Mesendoderm (in vitro differentiated cells): ENCODE measurements at regions not wholly inside any gene's neighbourhood (a gene's known extent, or its start where the extent isn't known, plus 50 kb on each side); places are given as distances from the start of the nearest gene placed in this dataset.

ENCODE experiments used
- DNase-seq: peaks from one replicate; pipeline ENCODE4 v3.0.0; 2013
- H2AK5ac ChIP-seq: 2 replicates; pipeline ENCODE4 v1.6.1; 2013; ENCODE audit warnings: low read length, inconsistent platforms
- H2BK120ac ChIP-seq: 2 replicates; pipeline ENCODE4 v1.6.1; 2013; ENCODE audit warnings: low read depth, mild to moderate bottlenecking, low read length, moderate library complexity, mixed read lengths
- H2BK15ac ChIP-seq: replicated peaks from 2 replicates; pipeline ENCODE4 v1.6.1; 2013; ENCODE audit warnings: low read depth, mild to moderate bottlenecking, moderate library complexity
- H2BK5ac ChIP-seq: 2 replicates; pipeline ENCODE4 v1.6.1; 2013; ENCODE audit warnings: low read length, inconsistent platforms
- H3K18ac ChIP-seq: 2 replicates; pipeline ENCODE4 v1.6.1; 2013; ENCODE audit warnings: mild to moderate bottlenecking, low read length, mixed read lengths
- H3K23ac ChIP-seq: one replicate; pipeline ENCODE4 v1.6.1; 2013; ENCODE audit warnings: low read length
- H3K27ac ChIP-seq: 2 replicates; pipeline ENCODE4 v1.5.1; 2013; ENCODE audit warnings: low read depth, mild to moderate bottlenecking, inconsistent platforms, low read length, moderate library complexity
- H3K27me3 ChIP-seq: 2 replicates; pipeline ENCODE4 v1.6.1; 2013; ENCODE audit warnings: low read length, control low read depth, mild to moderate bottlenecking, inconsistent platforms; ENCODE audit not compliant: insufficient read depth, poor library complexity
- H3K36me3 ChIP-seq: 2 replicates; pipeline ENCODE4 v1.6.1; 2013; ENCODE audit warnings: low read length, inconsistent platforms; ENCODE audit not compliant: control insufficient read depth, insufficient read depth
- H3K4ac ChIP-seq: one replicate; pipeline ENCODE4 v1.6.1; 2013; ENCODE audit warnings: low read depth, mild to moderate bottlenecking, low read length, moderate library complexity
- H3K4me1 ChIP-seq: 2 replicates; pipeline ENCODE4 v1.6.1; 2013; ENCODE audit warnings: low read depth, low read length, inconsistent platforms; ENCODE audit not compliant: control insufficient read depth
- H3K4me2 ChIP-seq: 2 replicates; pipeline ENCODE4 v1.6.1; 2013; ENCODE audit warnings: low read length
- H3K4me3 ChIP-seq: 2 replicates; pipeline ENCODE4 v1.5.1; 2013; ENCODE audit warnings: mild to moderate bottlenecking, low read length
- H3K56ac ChIP-seq: one replicate; pipeline ENCODE4 v1.6.1; 2013; ENCODE audit warnings: low read length
- H3K79me1 ChIP-seq: 2 replicates; pipeline ENCODE4 v1.6.1; 2013; ENCODE audit warnings: low read length, inconsistent platforms
- H3K79me2 ChIP-seq: 2 replicates; pipeline ENCODE4 v1.6.1; 2013; ENCODE audit warnings: mild to moderate bottlenecking, low read length; ENCODE audit not compliant: control insufficient read depth, insufficient read depth
- H3K9ac ChIP-seq: 2 replicates; pipeline ENCODE4 v1.6.1; 2013; ENCODE audit warnings: low read length, inconsistent platforms
- H4K5ac ChIP-seq: one replicate; pipeline ENCODE4 v1.6.1; 2013; ENCODE audit warnings: low read length
- H4K8ac ChIP-seq: one replicate; pipeline ENCODE4 v1.6.1; 2013; ENCODE audit warnings: low read depth, mild to moderate bottlenecking, control low read depth, low read length, moderate library complexity
- WGBS: extraction: QIAGEN DNeasy Blood & Tissue Kit; methylation state at CpG from one replicate; pipeline ENCODE4 v1.1.7; 2013; ENCODE audit warnings: low lambda C conversion rate, missing lambda C conversion rate; ENCODE audit not compliant: insufficient coverage; ENCODE audit errors: extremely low coverage; 5-methylcytosine and 5-hydroxymethylcytosine counted together

GRCh38 chr5:167392240-167392639 is 899.2 kb upstream of the WWC1 start:
- Histone ChIP-seq H3K4me2 (no peak overlapping the region), H2BK15ac (no peak overlapping the region), H3K27ac (no peak overlapping the region), H4K8ac (no peak overlapping the region), H3K27me3 (no peaks in the 10 kb centered on the region), H3K9ac (no peak overlapping the region), H3K56ac (no peak overlapping the region), H3K79me2 (no peaks in the 10 kb centered on the region), H3K23ac (no peak overlapping the region), H3K36me3 (no peaks in the 10 kb centered on the region), H3K4ac (no peak overlapping the region), H3K4me1 (no peaks in the 10 kb centered on the region), H2BK120ac (no peak overlapping the region), H3K18ac (no peak overlapping the region), H3K4me3 (no peak overlapping the region), H3K79me1 (no peaks in the 10 kb centered on the region), H2AK5ac (no peak overlapping the region), H2BK5ac (no peak overlapping the region), H4K5ac (no peak overlapping the region)
- WGBS: no CpG with 5 or more reads among the region's 5 CpGs
- DNase-seq: no peak

DNA sequence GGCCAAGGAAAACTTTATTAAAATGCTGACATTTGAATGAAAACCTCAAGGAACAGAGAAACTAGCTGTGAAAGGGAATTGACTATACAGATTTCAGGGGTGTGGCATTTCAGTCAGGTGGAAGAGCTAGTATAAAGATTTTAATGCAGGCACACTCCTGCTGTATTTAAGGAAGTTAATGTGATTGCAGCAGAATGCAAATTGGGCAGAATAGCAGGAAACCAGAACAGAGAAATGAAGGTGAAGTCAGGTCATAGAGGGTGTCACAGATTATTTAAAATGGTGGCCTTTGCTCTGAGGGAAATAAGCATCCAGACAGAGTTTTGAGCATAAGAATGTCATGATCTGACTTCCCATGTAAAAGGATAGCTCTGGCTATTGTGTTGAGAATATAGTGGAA is 898.1 kb upstream of the WWC1 start:
- Histone ChIP-seq H2BK15ac (no peak overlapping the region), H3K79me2 (no peaks in the 10 kb centered on the region), H3K4me2 (no peak overlapping the region), H3K4me1 (no peaks in the 10 kb centered on the region), H3K27me3 (no peaks in the 10 kb centered on the region), H3K18ac (no peak overlapping the region), H3K9ac (no peak overlapping the region), H3K36me3 (no peaks in the 10 kb centered on the region), H3K27ac (no peak overlapping the region), H3K4ac (no peak overlapping the region), H3K23ac (no peak overlapping the region), H3K4me3 (no peak overlapping the region), H4K5ac (no peak overlapping the region), H2BK5ac (no peak overlapping the region), H2BK120ac (no peak overlapping the region), H2AK5ac (no peak overlapping the region), H4K8ac (no peak overlapping the region), H3K56ac (no peak overlapping the region), H3K79me1 (no peaks in the 10 kb centered on the region)
- DNase-seq: no peak

- no peak overlapping the region for H4K5ac ChIP-seq
- no peak overlapping the region for H2BK5ac ChIP-seq
- H3K9ac ChIP-seq: no peak overlapping the region
- no peak overlapping the region for H3K56ac ChIP-seq
- H3K36me3 ChIP-seq: no peaks in the 10 kb centered on the region
- H3K4ac ChIP-seq: no peak overlapping the region
- H3K18ac ChIP-seq: no peak overlapping the region
- H3K79me2 ChIP-seq: no peaks in the 10 kb centered on the region
- H3K27me3 ChIP-seq: no peaks in the 10 kb centered on the region
- no peak for DNase-seq
- no peaks in the 10 kb centered on the region for H3K4me1 ChIP-seq
- no peaks in the 10 kb centered on the region for H3K79me1 ChIP-seq
- H4K8ac ChIP-seq: no peak overlapping the region
- H3K27ac ChIP-seq: no peak overlapping the region
- H2BK120ac ChIP-seq: no peak overlapping the region
- H3K4me2 ChIP-seq: no peak overlapping the region
- no peak overlapping the region for H3K4me3 ChIP-seq
- no CpG with 5 or more reads among the region's 2 CpGs for WGBS
- H2AK5ac ChIP-seq: no peak overlapping the region
- H3K23ac ChIP-seq: no peak overlapping the region
- no peak overlapping the region for H2BK15ac ChIP-seq
Measured at GRCh38 chr5:167402671-167403070, 888.8 kb upstream of the WWC1 start.

DNA sequence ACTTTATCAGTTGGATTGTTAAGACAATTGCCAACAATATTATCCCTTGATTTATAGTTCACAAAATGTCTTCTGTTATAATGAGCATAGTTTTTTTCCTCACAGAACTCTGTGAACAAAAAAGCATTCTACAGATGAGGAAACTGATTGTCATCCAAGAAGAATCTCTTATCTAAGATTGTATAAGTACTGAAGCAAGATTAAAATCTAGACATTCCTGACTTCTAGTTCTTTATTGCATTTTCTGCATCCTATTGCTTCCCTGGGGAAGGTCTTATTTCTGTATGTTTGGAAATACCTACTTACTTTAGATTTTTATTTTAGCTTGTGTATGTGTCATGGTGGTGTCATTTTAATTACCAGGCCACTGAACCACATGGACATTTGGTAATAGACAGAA is 884.9 kb upstream of the WWC1 start:
- Histone ChIP-seq H3K4ac (no peak overlapping the region), H3K27me3 (no peaks in the 10 kb centered on the region), H3K4me1 (no peaks in the 10 kb centered on the region), H3K4me3 (no peak overlapping the region), H3K36me3 (no peaks in the 10 kb centered on the region), H3K56ac (no peak overlapping the region), H3K23ac (no peak overlapping the region), H3K79me1 (no peaks in the 10 kb centered on the region), H4K5ac (no peak overlapping the region), H2BK5ac (no peak overlapping the region), H4K8ac (no peak overlapping the region), H2BK120ac (no peak overlapping the region), H3K4me2 (no peak overlapping the region), H3K27ac (no peak overlapping the region), H2AK5ac (no peak overlapping the region), H2BK15ac (no peak overlapping the region), H3K9ac (no peak overlapping the region), H3K79me2 (no peaks in the 10 kb centered on the region), H3K18ac (no peak overlapping the region)
- DNase-seq: no peak

GRCh38 chr5:167412556-167412955 is 878.9 kb upstream of the WWC1 start:
- H3K18ac ChIP-seq: no peak overlapping the region

DNA sequence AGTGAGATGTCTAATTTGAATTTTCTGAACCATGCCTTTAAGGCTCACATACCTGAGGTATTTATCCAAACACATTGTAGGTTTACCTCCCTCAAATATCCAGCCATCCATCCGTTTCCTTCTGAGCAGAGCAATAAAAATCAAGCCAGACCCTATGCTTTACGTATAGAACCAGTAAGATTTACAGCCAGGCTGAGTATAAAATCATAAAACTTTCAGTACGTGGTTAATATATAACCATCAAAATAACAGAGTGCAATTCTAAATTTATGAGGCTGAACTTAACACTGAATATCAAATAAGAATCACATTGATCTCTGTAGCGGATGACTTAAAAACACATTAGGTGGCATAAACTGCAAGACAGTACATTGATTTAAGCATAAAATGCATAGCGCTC is 877.9 kb upstream of the WWC1 start:
- H2BK5ac ChIP-seq: no peak overlapping the region
- no peak overlapping the region for H3K56ac ChIP-seq
- no peak overlapping the region for H4K8ac ChIP-seq
- no peaks in the 10 kb centered on the region for H3K79me1 ChIP-seq
- no peak overlapping the region for H3K18ac ChIP-seq
- H3K4me1 ChIP-seq: no peaks in the 10 kb centered on the region
- H3K4ac ChIP-seq: no peak overlapping the region
- H3K27ac ChIP-seq: no peak overlapping the region
- H3K79me2 ChIP-seq: no peaks in the 10 kb centered on the region
- H2AK5ac ChIP-seq: no peak overlapping the region
- WGBS: no CpG with 5 or more reads among the region's 5 CpGs
- no peak overlapping the region for H3K23ac ChIP-seq
- no peaks in the 10 kb centered on the region for H3K27me3 ChIP-seq
- no peak overlapping the region for H2BK120ac ChIP-seq
- no peak overlapping the region for H3K4me2 ChIP-seq
- no peaks in the 10 kb centered on the region for H3K36me3 ChIP-seq
- no peak overlapping the region for H4K5ac ChIP-seq
- H3K4me3 ChIP-seq: no peak overlapping the region
- H3K9ac ChIP-seq: no peak overlapping the region
- H2BK15ac ChIP-seq: no peak overlapping the region
- no peak for DNase-seq

More at GRCh38 chr5:167412556-167412955, 878.9 kb upstream of the WWC1 start:
- Histone ChIP-seq H3K23ac (no peak overlapping the region), H3K9ac (no peak overlapping the region), H3K27me3 (no peaks in the 10 kb centered on the region), H3K4ac (no peak overlapping the region), H3K56ac (no peak overlapping the region), H3K79me2 (no peaks in the 10 kb centered on the region), H3K36me3 (no peaks in the 10 kb centered on the region), H3K79me1 (no peaks in the 10 kb centered on the region), H3K27ac (no peak overlapping the region), H3K4me1 (no peaks in the 10 kb centered on the region), H3K4me3 (no peak overlapping the region), H2BK5ac (no peak overlapping the region), H2BK15ac (no peak overlapping the region), H3K4me2 (no peak overlapping the region), H2AK5ac (no peak overlapping the region), H4K5ac (no peak overlapping the region), H4K8ac (no peak overlapping the region), H2BK120ac (no peak overlapping the region)
- DNase-seq: no peak
- WGBS: no CpG with 5 or more reads among the region's 1 CpG
